SK-N-SH treated with all-trans-retinoic acid at 6 μM for 48 hours (cell line): ENCODE measurements at regions not wholly inside any gene's neighbourhood (a gene's known extent, or its start where the extent isn't known, plus 50 kb on each side); places are given as distances from the start of the nearest gene placed in this dataset.

Experiments used
- ATAC-seq: fragments of 200-7000 bp; cut with Tn5 transposase; 3 replicates; pipeline ENCODE4 v1.9.1; 2020; ENCODE audit warnings: mild to moderate bottlenecking, moderate library complexity
- ARNTL ChIP-seq: fragments of 450-650 bp; formaldehyde crosslinking; IDR thresholded peaks from 2 replicates; pipeline ENCODE4 v1.5.0; 2020; ENCODE audit warnings: low read depth, mild to moderate bottlenecking, moderate library complexity, borderline replicate concordance
- BACH2 ChIP-seq: fragments of 250-450 bp; sonication (Bioruptor Pico); IDR thresholded peaks from 2 replicates; pipeline ENCODE4 v1.9.0; 2021; ENCODE audit warnings: mild to moderate bottlenecking, borderline replicate concordance
- CSDC2 ChIP-seq: fragments of 250-450 bp; sonication (Bioruptor Pico); IDR thresholded peaks from 2 replicates; pipeline ENCODE4 v1.5.0; 2020; ENCODE audit warnings: mild to moderate bottlenecking, moderate library complexity
- ESRRG ChIP-seq: fragments of 250-450 bp; sonication (Bioruptor Pico); IDR thresholded peaks from 2 replicates; pipeline ENCODE4 v1.6.1; 2021; ENCODE audit warnings: mild to moderate bottlenecking
- GLIS3 ChIP-seq: fragments of 250-450 bp; sonication (Bioruptor Pico); IDR thresholded peaks from 2 replicates; pipeline ENCODE4 v1.5.0; 2020; ENCODE audit warnings: mild to moderate bottlenecking, moderate library complexity
- ISL1 ChIP-seq: fragments of 250-450 bp; sonication (Bioruptor Pico); IDR thresholded peaks from 2 replicates; pipeline ENCODE4 v2.1.2; 2022; ENCODE audit warnings: mild to moderate bottlenecking, moderate library complexity
- OSR1 ChIP-seq: fragments of 250-450 bp; sonication (Bioruptor Pico); IDR thresholded peaks from 2 replicates; pipeline ENCODE4 v1.8.0; 2022; ENCODE audit warnings: moderate library complexity, mild to moderate bottlenecking, inconsistent platforms
- PPARA ChIP-seq: fragments of 250-450 bp; sonication (Bioruptor Pico); IDR thresholded peaks from 2 replicates; pipeline ENCODE4 v1.5.0; 2020; ENCODE audit warnings: mild to moderate bottlenecking, borderline replicate concordance
- RARB ChIP-seq: fragments of 250-450 bp; sonication (Bioruptor Pico); IDR thresholded peaks from 2 replicates; pipeline ENCODE4 v1.8.0; 2021; ENCODE audit warnings: mild to moderate bottlenecking, moderate library complexity
- SNAI2 ChIP-seq: fragments of 250-450 bp; sonication (Bioruptor Pico); IDR thresholded peaks from 2 replicates; pipeline ENCODE4 v1.5.0; 2020; ENCODE audit warnings: mild to moderate bottlenecking, moderate library complexity
- TCF4 ChIP-seq: fragments of 250-450 bp; sonication (Bioruptor Pico); IDR thresholded peaks from 2 replicates; pipeline ENCODE4 v1.8.0; 2021; ENCODE audit warnings: mild to moderate bottlenecking, moderate library complexity, borderline replicate concordance
- TOX ChIP-seq: fragments of 250-450 bp; sonication (Bioruptor Pico); IDR thresholded peaks from 2 replicates; pipeline ENCODE4 v1.8.0; 2021; ENCODE audit warnings: mild to moderate bottlenecking, moderate library complexity, borderline replicate concordance
- ZC3H10 ChIP-seq: fragments of 250-450 bp; sonication (Bioruptor Pico); IDR thresholded peaks from 2 replicates; pipeline ENCODE4 v1.5.1; 2021; ENCODE audit warnings: mild to moderate bottlenecking, moderate library complexity
- ZFP3 ChIP-seq: fragments of 250-450 bp; sonication (Bioruptor Pico); IDR thresholded peaks from 2 replicates; pipeline ENCODE4 v1.5.0; 2020; ENCODE audit warnings: mild to moderate bottlenecking, moderate library complexity
- ZNF70 ChIP-seq: fragments of 450-650 bp; formaldehyde crosslinking; IDR thresholded peaks from 2 replicates; pipeline ENCODE4 v1.5.0; 2020; ENCODE audit warnings: mild to moderate bottlenecking, moderate library complexity
- ZNF8 ChIP-seq: fragments of 450-650 bp; formaldehyde crosslinking; IDR thresholded peaks from 2 replicates; pipeline ENCODE4 v1.5.0; 2020; ENCODE audit warnings: mild to moderate bottlenecking, moderate library complexity
- TF ChIP-seq, protein P1 (sequence below): fragments of 250-450 bp; sonication (Bioruptor Pico); IDR thresholded peaks from 2 replicates; pipeline ENCODE4 v1.5.1; 2020; ENCODE audit warnings: low read depth, mild to moderate bottlenecking, moderate library complexity
- TF ChIP-seq, protein P2 (sequence below): fragments of 250-450 bp; sonication (Bioruptor Pico); IDR thresholded peaks from 2 replicates; pipeline ENCODE4 v1.8.0; 2020; ENCODE audit warnings: mild to moderate bottlenecking, moderate library complexity, borderline replicate concordance
- TF ChIP-seq, protein P3 (sequence below): fragments of 250-450 bp; sonication (Bioruptor Pico); IDR thresholded peaks from 2 replicates; pipeline ENCODE4 v1.5.1; 2021; ENCODE audit warnings: mild to moderate bottlenecking, moderate library complexity
- TF ChIP-seq, protein P4 (sequence below): fragments of 250-450 bp; sonication (Bioruptor Pico); IDR thresholded peaks from 2 replicates; pipeline ENCODE4 v1.5.0; 2020; ENCODE audit warnings: mild to moderate bottlenecking, moderate library complexity
- TF ChIP-seq, protein P5 (sequence below): fragments of 250-450 bp; sonication (Bioruptor Pico); IDR thresholded peaks from 2 replicates; pipeline ENCODE4 v1.8.0; 2021; ENCODE audit warnings: low read depth, mild to moderate bottlenecking, moderate library complexity, borderline replicate concordance

DNA sequence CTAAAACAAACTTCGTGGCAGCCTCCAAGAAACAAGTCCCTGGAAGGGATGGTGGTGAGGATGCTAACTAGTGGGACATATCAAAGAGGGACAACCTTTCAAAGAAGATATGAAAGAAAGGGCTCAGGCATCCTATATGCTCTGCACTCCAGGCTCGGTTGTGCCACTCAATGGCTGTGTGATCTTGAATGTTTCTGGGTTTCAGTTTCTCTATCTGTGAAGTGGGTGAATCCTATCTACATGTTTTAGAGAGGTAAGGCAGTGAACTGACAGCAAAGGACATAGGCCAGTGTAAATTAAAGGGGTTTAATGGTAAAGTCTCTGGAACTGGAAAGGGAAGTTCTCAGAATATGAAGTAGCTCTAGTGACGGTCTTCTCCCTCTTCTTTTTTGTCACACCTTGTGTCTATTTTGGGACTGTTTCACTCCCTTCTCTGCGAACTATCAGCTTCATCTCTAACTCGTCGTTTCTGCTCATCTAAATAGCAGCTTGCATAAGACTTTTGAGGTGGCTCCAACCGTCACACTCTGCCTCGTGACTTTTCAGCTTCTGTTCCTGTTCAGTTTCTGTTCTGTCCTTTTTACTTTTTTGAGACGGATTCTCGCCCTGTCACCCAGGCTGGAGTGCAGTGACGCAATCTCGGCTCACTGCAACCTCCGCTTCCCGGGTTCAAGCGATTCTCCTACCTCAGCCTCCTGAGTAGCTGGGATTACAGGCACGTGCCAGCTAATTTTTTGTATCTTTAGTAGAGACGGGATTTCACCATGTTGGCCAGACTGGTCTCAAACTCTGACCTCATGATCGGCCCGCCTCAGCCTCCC, 273.6 kb downstream of the SUDS3 start:
- TF ChIP-seq RARB (CRISPR knock-in tag) (no peak), ESRRG (CRISPR knock-in tag) (no peak), ZNF70 (CRISPR knock-in tag) (no peak), ZC3H10 (CRISPR knock-in tag) (no peak), GLIS3 (CRISPR knock-in tag) (no peak), ISL1 (CRISPR knock-in tag) (no peak), SNAI2 (CRISPR knock-in tag) (no peak)
- TF ChIP-seq, protein P1, sequence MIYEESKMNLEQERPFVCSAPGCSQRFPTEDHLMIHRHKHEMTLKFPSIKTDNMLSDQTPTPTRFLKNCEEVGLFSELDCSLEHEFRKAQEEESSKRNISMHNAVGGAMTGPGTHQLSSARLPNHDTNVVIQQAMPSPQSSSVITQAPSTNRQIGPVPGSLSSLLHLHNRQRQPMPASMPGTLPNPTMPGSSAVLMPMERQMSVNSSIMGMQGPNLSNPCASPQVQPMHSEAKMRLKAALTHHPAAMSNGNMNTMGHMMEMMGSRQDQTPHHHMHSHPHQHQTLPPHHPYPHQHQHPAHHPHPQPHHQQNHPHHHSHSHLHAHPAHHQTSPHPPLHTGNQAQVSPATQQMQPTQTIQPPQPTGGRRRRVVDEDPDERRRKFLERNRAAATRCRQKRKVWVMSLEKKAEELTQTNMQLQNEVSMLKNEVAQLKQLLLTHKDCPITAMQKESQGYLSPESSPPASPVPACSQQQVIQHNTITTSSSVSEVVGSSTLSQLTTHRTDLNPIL (CRISPR knock-in tag): no peak
- no peak for ATAC-seq

DNA sequence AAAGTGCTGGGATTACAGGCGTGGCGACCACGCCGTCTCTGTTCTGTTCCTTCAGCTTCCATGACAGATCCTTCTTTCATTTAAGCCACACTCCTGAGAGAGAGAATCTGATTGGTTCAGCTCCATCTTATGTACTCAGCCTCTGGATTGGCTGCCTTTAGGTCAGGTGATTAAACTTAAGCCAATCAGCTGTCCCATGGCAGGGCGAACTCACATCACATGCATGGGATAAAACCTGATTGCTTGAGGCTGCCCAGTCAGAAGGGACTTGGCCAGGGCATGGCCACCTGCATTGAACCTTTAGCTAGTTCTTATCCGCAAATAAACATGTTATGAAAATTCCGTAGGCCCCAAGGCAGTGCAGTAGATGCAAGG, 274.2 kb downstream of the SUDS3 start:
- ATAC-seq: no peak
- TF ChIP-seq RARB (CRISPR knock-in tag) (no peak), BACH2 (CRISPR knock-in tag) (no peak), GLIS3 (CRISPR knock-in tag) (no peak), TOX (CRISPR knock-in tag) (no peak), ZNF8 (CRISPR knock-in tag) (no peak), ISL1 (CRISPR knock-in tag) (no peak), ZNF70 (CRISPR knock-in tag) (no peak), PPARA (CRISPR knock-in tag) (no peak), SNAI2 (CRISPR knock-in tag) (no peak), CSDC2 (CRISPR knock-in tag) (no peak), ARNTL (CRISPR knock-in tag) (no peak)
- TF ChIP-seq, protein P2, sequence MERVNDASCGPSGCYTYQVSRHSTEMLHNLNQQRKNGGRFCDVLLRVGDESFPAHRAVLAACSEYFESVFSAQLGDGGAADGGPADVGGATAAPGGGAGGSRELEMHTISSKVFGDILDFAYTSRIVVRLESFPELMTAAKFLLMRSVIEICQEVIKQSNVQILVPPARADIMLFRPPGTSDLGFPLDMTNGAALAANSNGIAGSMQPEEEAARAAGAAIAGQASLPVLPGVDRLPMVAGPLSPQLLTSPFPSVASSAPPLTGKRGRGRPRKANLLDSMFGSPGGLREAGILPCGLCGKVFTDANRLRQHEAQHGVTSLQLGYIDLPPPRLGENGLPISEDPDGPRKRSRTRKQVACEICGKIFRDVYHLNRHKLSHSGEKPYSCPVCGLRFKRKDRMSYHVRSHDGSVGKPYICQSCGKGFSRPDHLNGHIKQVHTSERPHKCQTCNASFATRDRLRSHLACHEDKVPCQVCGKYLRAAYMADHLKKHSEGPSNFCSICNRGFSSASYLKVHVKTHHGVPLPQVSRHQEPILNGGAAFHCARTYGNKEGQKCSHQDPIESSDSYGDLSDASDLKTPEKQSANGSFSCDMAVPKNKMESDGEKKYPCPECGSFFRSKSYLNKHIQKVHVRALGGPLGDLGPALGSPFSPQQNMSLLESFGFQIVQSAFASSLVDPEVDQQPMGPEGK: no peak
- TF ChIP-seq, protein P3, sequence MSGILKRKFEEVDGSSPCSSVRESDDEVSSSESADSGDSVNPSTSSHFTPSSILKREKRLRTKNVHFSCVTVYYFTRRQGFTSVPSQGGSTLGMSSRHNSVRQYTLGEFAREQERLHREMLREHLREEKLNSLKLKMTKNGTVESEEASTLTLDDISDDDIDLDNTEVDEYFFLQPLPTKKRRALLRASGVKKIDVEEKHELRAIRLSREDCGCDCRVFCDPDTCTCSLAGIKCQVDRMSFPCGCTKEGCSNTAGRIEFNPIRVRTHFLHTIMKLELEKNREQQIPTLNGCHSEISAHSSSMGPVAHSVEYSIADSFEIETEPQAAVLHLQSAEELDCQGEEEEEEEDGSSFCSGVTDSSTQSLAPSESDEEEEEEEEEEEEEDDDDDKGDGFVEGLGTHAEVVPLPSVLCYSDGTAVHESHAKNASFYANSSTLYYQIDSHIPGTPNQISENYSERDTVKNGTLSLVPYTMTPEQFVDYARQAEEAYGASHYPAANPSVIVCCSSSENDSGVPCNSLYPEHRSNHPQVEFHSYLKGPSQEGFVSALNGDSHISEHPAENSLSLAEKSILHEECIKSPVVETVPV (CRISPR knock-in tag): no peak
- TF ChIP-seq, protein P4, sequence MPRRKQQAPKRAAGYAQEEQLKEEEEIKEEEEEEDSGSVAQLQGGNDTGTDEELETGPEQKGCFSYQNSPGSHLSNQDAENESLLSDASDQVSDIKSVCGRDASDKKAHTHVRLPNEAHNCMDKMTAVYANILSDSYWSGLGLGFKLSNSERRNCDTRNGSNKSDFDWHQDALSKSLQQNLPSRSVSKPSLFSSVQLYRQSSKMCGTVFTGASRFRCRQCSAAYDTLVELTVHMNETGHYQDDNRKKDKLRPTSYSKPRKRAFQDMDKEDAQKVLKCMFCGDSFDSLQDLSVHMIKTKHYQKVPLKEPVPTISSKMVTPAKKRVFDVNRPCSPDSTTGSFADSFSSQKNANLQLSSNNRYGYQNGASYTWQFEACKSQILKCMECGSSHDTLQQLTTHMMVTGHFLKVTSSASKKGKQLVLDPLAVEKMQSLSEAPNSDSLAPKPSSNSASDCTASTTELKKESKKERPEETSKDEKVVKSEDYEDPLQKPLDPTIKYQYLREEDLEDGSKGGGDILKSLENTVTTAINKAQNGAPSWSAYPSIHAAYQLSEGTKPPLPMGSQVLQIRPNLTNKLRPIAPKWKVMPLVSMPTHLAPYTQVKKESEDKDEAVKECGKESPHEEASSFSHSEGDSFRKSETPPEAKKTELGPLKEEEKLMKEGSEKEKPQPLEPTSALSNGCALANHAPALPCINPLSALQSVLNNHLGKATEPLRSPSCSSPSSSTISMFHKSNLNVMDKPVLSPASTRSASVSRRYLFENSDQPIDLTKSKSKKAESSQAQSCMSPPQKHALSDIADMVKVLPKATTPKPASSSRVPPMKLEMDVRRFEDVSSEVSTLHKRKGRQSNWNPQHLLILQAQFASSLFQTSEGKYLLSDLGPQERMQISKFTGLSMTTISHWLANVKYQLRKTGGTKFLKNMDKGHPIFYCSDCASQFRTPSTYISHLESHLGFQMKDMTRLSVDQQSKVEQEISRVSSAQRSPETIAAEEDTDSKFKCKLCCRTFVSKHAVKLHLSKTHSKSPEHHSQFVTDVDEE (CRISPR knock-in tag): no peak
- TF ChIP-seq, protein P5, sequence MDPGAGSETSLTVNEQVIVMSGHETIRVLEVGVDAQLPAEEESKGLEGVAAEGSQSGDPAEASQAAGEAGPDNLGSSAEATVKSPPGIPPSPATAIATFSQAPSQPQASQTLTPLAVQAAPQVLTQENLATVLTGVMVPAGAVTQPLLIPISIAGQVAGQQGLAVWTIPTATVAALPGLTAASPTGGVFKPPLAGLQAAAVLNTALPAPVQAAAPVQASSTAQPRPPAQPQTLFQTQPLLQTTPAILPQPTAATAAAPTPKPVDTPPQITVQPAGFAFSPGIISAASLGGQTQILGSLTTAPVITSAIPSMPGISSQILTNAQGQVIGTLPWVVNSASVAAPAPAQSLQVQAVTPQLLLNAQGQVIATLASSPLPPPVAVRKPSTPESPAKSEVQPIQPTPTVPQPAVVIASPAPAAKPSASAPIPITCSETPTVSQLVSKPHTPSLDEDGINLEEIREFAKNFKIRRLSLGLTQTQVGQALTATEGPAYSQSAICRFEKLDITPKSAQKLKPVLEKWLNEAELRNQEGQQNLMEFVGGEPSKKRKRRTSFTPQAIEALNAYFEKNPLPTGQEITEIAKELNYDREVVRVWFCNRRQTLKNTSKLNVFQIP: no peak

DNA sequence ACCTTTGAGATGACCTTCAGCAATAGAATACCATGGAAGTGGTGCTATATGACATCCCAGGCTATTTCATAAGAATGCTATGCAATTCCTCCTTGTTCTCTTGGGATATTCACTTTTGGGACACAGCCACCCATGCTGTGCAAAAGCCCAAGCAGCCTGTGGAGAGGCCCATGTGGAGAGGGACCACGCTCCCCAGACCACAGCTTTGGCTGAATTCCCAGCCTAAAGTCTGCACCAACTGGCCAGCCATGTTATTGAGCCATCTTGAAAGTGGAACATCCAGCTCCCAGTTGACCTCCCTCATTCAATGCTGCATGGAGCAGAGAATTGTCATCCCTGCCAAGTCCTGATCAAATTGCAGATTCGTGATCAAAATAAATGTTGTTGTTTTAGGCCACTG, 275.1 kb downstream of the SUDS3 start:
- no peak for ATAC-seq
- TF ChIP-seq ZNF70 (CRISPR knock-in tag) (no peak), OSR1 (no peak), SNAI2 (CRISPR knock-in tag) (no peak), ZFP3 (no peak), TCF4 (CRISPR knock-in tag) (no peak)
- TF ChIP-seq, protein P5: no peak
- TF ChIP-seq, all 23 proteins: peak for 0
